Stimulated activated naive B cell treated with anti-CD40 and anti-IgM and Interleukin-4, amounts not matched to agents 10 μg/mL and 1 μg/mL and 100 μg/mL, for 72 hours (primary cell): ENCODE measurements at regions not wholly inside any gene's neighbourhood (a gene's known extent, or its start where the extent isn't known, plus 50 kb on each side); places are given as distances from the start of the nearest gene placed in this dataset.
"Not testable (repeated sequence)": the region's sequence is repeated elsewhere in the genome, so short reads cannot be mapped to it uniquely, and the experiment has no call there.

Experiments used
- ATAC-seq, 2 donors: fragments of 150-1000 bp; cut with Tn5 transposase; replicated peaks; 2 replicates each; pipeline ENCODE4 v1.10.0; 2021; ENCODE audit warnings: moderate library complexity in 1 of 2
- DNase-seq: peaks from one replicate; pipeline ENCODE4 v3.0.0; 2021
- H3K27ac Mint-ChIP-seq: one replicate; pipeline ENCODE4 v1.8.0; 2022; ENCODE audit warnings: mild to moderate bottlenecking, mixed read lengths
- H3K27me3 Mint-ChIP-seq, 2 donors: one replicate each; pipeline ENCODE4 v1.8.0; 2022; ENCODE audit warnings: mixed read lengths in 2 of 2
- H3K36me3 Mint-ChIP-seq, 2 donors: one replicate each; pipeline ENCODE4 v1.8.0; 2022; ENCODE audit warnings: mixed read lengths in 2 of 2, mild to moderate bottlenecking in 1 of 2
- H3K4me1 Mint-ChIP-seq, 2 donors: one replicate each; pipeline ENCODE4 v1.8.0; 2022; ENCODE audit warnings: mixed read lengths in 2 of 2, mild to moderate bottlenecking in 1 of 2
- H3K4me3 Mint-ChIP-seq, 2 donors: one replicate each; pipeline ENCODE4 v1.8.0; 2022; ENCODE audit warnings: mild to moderate bottlenecking in 2 of 2, mixed read lengths in 2 of 2, moderate library complexity in 1 of 2
- H3K9me3 Mint-ChIP-seq, 2 donors: one replicate each; pipeline ENCODE4 v1.8.0; 2022; ENCODE audit warnings: mixed read lengths in 2 of 2, mild to moderate bottlenecking in 1 of 2

- Mint-ChIP-seq H3K27ac (no peak overlapping the region), H3K27me3 (peaks cover 0 to 3% of the 10 kb centered on the region in 2 donors), H3K36me3 (peaks cover 0 to 8% of the 10 kb centered on the region in 2 donors), H3K4me3 (no peak overlapping the region), H3K4me1 (peaks cover 0 to 22% of the 10 kb centered on the region in 2 donors), H3K9me3 (peaks cover 0 to 7% of the 10 kb centered on the region in 2 donors)
- DNase-seq (no peak), ATAC-seq (no peak)
Measured at GRCh38 chr5:87042554-87042953, 225.1 kb upstream of the RASA1 start.

- ATAC-seq (no peak), DNase-seq (no peak)
- H3K4me3 Mint-ChIP-seq = no peak overlapping the region
- H3K9me3 Mint-ChIP-seq = peaks cover 16 to 24% of the 10 kb centered on the region in 2 donors
- no peak overlapping the region for H3K27ac Mint-ChIP-seq
- H3K27me3 Mint-ChIP-seq = peaks cover 0 to 3% of the 10 kb centered on the region in 2 donors
- peaks cover 7 to 20% of the 10 kb centered on the region in 2 donors for H3K4me1 Mint-ChIP-seq
- peaks cover 13 to 18% of the 10 kb centered on the region in 2 donors for H3K36me3 Mint-ChIP-seq
Measured at GRCh38 chr5:87048156-87048555, 219.5 kb upstream of the RASA1 start.

GRCh38 chr5:87049012-87049411 is 218.7 kb upstream of the RASA1 start:
- Mint-ChIP-seq H3K9me3 (peaks cover 16 to 23% of the 10 kb centered on the region in 2 donors), H3K4me1 (peaks cover 8 to 21% of the 10 kb centered on the region in 2 donors), H3K36me3 (peaks cover 11 to 18% of the 10 kb centered on the region in 2 donors)
- not testable (repeated sequence) for ATAC-seq, DNase-seq, H3K27me3 Mint-ChIP-seq, H3K4me3 Mint-ChIP-seq, H3K27ac Mint-ChIP-seq

GRCh38 chr5:87051502-87052113 is 216.1 kb upstream of the RASA1 start:
- no peak for DNase-seq
- no peak for ATAC-seq
- Mint-ChIP-seq H3K27me3 (no peaks in the 10 kb centered on the region), H3K4me3 (no peak overlapping the region), H3K36me3 (peaks cover 11 to 18% of the 10 kb centered on the region in 2 donors), H3K27ac (no peak overlapping the region), H3K4me1 (peaks cover 8 to 27% of the 10 kb centered on the region in 2 donors), H3K9me3 (peaks cover 16 to 23% of the 10 kb centered on the region in 2 donors)

- H3K4me1 Mint-ChIP-seq = peaks cover 8 to 27% of the 10 kb centered on the region in 2 donors
- no peak overlapping the region for H3K27ac Mint-ChIP-seq
- peaks cover 13 to 21% of the 10 kb centered on the region in 2 donors for H3K9me3 Mint-ChIP-seq
- H3K4me3 Mint-ChIP-seq = no peak overlapping the region
- DNase-seq (no peak), ATAC-seq (no peak)
- H3K27me3 Mint-ChIP-seq = no peaks in the 10 kb centered on the region
- peaks cover 11 to 18% of the 10 kb centered on the region in 2 donors for H3K36me3 Mint-ChIP-seq
Measured at GRCh38 chr5:87053146-87053545, 214.5 kb upstream of the RASA1 start.

GRCh38 chr5:87054821-87055220 is 212.9 kb upstream of the RASA1 start:
- ATAC-seq = no peak
- Mint-ChIP-seq H3K9me3 (peaks cover 6 to 15% of the 10 kb centered on the region in 2 donors), H3K27me3 (no peaks in the 10 kb centered on the region), H3K36me3 (peaks cover 6 to 9% of the 10 kb centered on the region in 2 donors), H3K4me1 (peaks cover 8 to 27% of the 10 kb centered on the region in 2 donors), H3K27ac (no peak overlapping the region), H3K4me3 (no peak overlapping the region)
- no peak for DNase-seq

GRCh38 chr5:87061046-87061445 is 206.6 kb upstream of the RASA1 start:
- H3K4me1 Mint-ChIP-seq = peaks cover 0 to 2% of the 10 kb centered on the region in 2 donors

GRCh38 chr5:87069311-87069710 is 198.4 kb upstream of the RASA1 start:
- Mint-ChIP-seq H3K4me1 (peaks cover 7 to 12% of the 10 kb centered on the region in 2 donors), H3K27ac (no peak overlapping the region), H3K9me3 (no peaks in the 10 kb centered on the region), H3K36me3 (no peaks in the 10 kb centered on the region), H3K4me3 (no peak overlapping the region), H3K27me3 (no peaks in the 10 kb centered on the region)
- DNase-seq (no peak), ATAC-seq (no peak)

More at GRCh38 chr5:87061046-87061445, 206.6 kb upstream of the RASA1 start:
- no peak overlapping the region for H3K4me3 Mint-ChIP-seq
- peaks cover 4 to 7% of the 10 kb centered on the region in 2 donors for H3K9me3 Mint-ChIP-seq
- DNase-seq (no peak), ATAC-seq (no peak)
- H3K27ac Mint-ChIP-seq = no peak overlapping the region
- peaks cover 1 to 5% of the 10 kb centered on the region in 2 donors for H3K36me3 Mint-ChIP-seq
- H3K27me3 Mint-ChIP-seq = no peaks in the 10 kb centered on the region

- DNase-seq (no peak), ATAC-seq (peak; percentile 66 to 70)
- peak overlapping the region; percentile 51 for H3K27ac Mint-ChIP-seq
- peaks cover 13 to 20% of the 10 kb centered on the region in 2 donors for H3K4me1 Mint-ChIP-seq
- H3K27me3 Mint-ChIP-seq = no peaks in the 10 kb centered on the region
- peak overlapping the region in 1 of 2 donors; percentile 7 for H3K4me3 Mint-ChIP-seq
- H3K36me3 Mint-ChIP-seq = no peaks in the 10 kb centered on the region
- H3K9me3 Mint-ChIP-seq = peaks cover 2 to 7% of the 10 kb centered on the region in 2 donors
Measured at GRCh38 chr5:87069974-87070608, 197.6 kb upstream of the RASA1 start.

GRCh38 chr5:87074072-87074471 is 193.6 kb upstream of the RASA1 start:
- Mint-ChIP-seq H3K4me3 (no peak overlapping the region), H3K27me3 (no peaks in the 10 kb centered on the region), H3K4me1 (peaks cover 26 to 33% of the 10 kb centered on the region in 2 donors), H3K36me3 (peaks cover 0 to 5% of the 10 kb centered on the region in 2 donors), H3K9me3 (peaks cover 4 to 8% of the 10 kb centered on the region in 2 donors), H3K27ac (no peak overlapping the region)
- ATAC-seq (no peak), DNase-seq (no peak)

GRCh38 chr5:87074934-87075541 is 192.6 kb upstream of the RASA1 start:
- Mint-ChIP-seq H3K27ac (peak overlapping the region; percentile 96), H3K4me1 (peaks cover 25 to 35% of the 10 kb centered on the region in 2 donors), H3K36me3 (peaks cover 0 to 5% of the 10 kb centered on the region in 2 donors), H3K9me3 (peaks cover 4 to 8% of the 10 kb centered on the region in 2 donors), H3K4me3 (no peak overlapping the region), H3K27me3 (no peaks in the 10 kb centered on the region)
- DNase-seq (no peak), ATAC-seq (peak; percentile 83 to 90)

GRCh38 chr5:87076411-87076810 is 191.3 kb upstream of the RASA1 start:
- no peak overlapping the region for H3K27ac Mint-ChIP-seq
- H3K4me1 Mint-ChIP-seq = peaks cover 26 to 37% of the 10 kb centered on the region in 2 donors
- peaks cover 4 to 8% of the 10 kb centered on the region in 2 donors for H3K9me3 Mint-ChIP-seq
- no peak for DNase-seq
- ATAC-seq = no peak
- no peak overlapping the region for H3K4me3 Mint-ChIP-seq
- H3K27me3 Mint-ChIP-seq = no peaks in the 10 kb centered on the region
- peaks cover 0 to 5% of the 10 kb centered on the region in 2 donors for H3K36me3 Mint-ChIP-seq

GRCh38 chr5:87076931-87077330 is 190.8 kb upstream of the RASA1 start:
- Mint-ChIP-seq H3K36me3 (peaks cover 0 to 5% of the 10 kb centered on the region in 2 donors), H3K4me1 (peaks cover 31 to 42% of the 10 kb centered on the region in 2 donors), H3K27me3 (no peaks in the 10 kb centered on the region), H3K9me3 (peaks cover 4 to 8% of the 10 kb centered on the region in 2 donors), H3K4me3 (no peak overlapping the region), H3K27ac (no peak overlapping the region)
- ATAC-seq = no peak
- DNase-seq = no peak

GRCh38 chr5:87079219-87079618 is 188.5 kb upstream of the RASA1 start:
- no peak for ATAC-seq
- Mint-ChIP-seq H3K27ac (peak overlapping the region; percentile 75), H3K27me3 (no peaks in the 10 kb centered on the region), H3K4me3 (no peak overlapping the region), H3K9me3 (peaks cover 5 to 8% of the 10 kb centered on the region in 2 donors), H3K36me3 (peaks cover 4 to 10% of the 10 kb centered on the region in 2 donors), H3K4me1 (peaks cover 35 to 53% of the 10 kb centered on the region in 2 donors)
- DNase-seq = no peak
